GM12878 (cell line): ENCODE measurements at regions not wholly inside any gene's neighbourhood (a gene's known extent, or its start where the extent isn't known, plus 50 kb on each side); places are given as distances from the start of the nearest gene placed in this dataset.

Experiments
- BHLHE40 ChIP-seq, 2 experiments: fragments of 450-650 bp in 1 of 2; IDR thresholded peaks; 2 replicates each; pipeline ENCODE4 v1.6.1; 2011 to 2017; ENCODE audit warnings: low read depth in 2 of 2, borderline replicate concordance in 1 of 2, improper control_type of control experiment in 1 of 2, low read length in 1 of 2, mild to moderate bottlenecking in 1 of 2
- CTCF ChIP-seq, 3 experiments: IDR thresholded peaks in 2 of 3; conservative IDR thresholded peaks in 1 of 3; 2 replicates each; pipeline ENCODE4 v1.5.1; 2011; ENCODE audit warnings: low read depth in 3 of 3, low read length in 3 of 3, mild to moderate bottlenecking in 3 of 3, control low read depth in 2 of 3, moderate library complexity in 2 of 3, inconsistent platforms in 1 of 3, mixed read lengths in 1 of 3; ENCODE audit not compliant: control insufficient read depth in 2 of 3, insufficient read depth in 1 of 3; ENCODE audit errors: extremely low read depth in 1 of 3
- ETV6 ChIP-seq, 2 experiments: fragments of 450-650 bp in 1 of 2; IDR thresholded peaks in 1 of 2; conservative IDR thresholded peaks in 1 of 2; 2 replicates each; pipeline ENCODE4 v1.6.1; 2014; ENCODE audit warnings: antibody characterized with exemption in 1 of 2, borderline replicate concordance in 1 of 2, low read depth in 1 of 2, mild to moderate bottlenecking in 1 of 2, moderate library complexity in 1 of 2
- RELA ChIP-seq: fragments of 450-650 bp; IDR thresholded peaks from 2 replicates; pipeline ENCODE4 v1.8.0; 2014; ENCODE audit warnings: borderline replicate concordance; ENCODE audit not compliant: partially characterized antibody
- STAT1 ChIP-seq: fragments of 450-650 bp; conservative IDR thresholded peaks from 2 replicates; pipeline ENCODE4 v1.6.1; 2014; ENCODE audit warnings: antibody characterized with exemption, mild to moderate bottlenecking

- no peak for TF ChIP-seq ETV6 (conservative IDR thresholded peaks at IDR 0.05 in 1 of 2, IDR thresholded peaks at IDR 0.05 in 1 of 2; ENCODE audit: borderline replicate concordance in 1 of 2, low read depth in 1 of 2)
- TF ChIP-seq RELA: no peak
- no peak for TF ChIP-seq BHLHE40 (IDR thresholded peaks at IDR 0.05; ENCODE audit: borderline replicate concordance in 1 of 2, low read depth in 2 of 2, low read length in 1 of 2)
- no peak for TF ChIP-seq STAT1
- no peak for TF ChIP-seq CTCF (IDR thresholded peaks at IDR 0.05 in 2 of 3, conservative IDR thresholded peaks at IDR 0.05 in 1 of 3; ENCODE audit: control insufficient read depth in 2 of 3, extremely low read depth in 1 of 3, insufficient read depth in 1 of 3, low read depth in 3 of 3, low read length in 3 of 3)
Observed at GRCh38 chr5:40381676-40382363, 297.9 kb upstream of the PTGER4 start.
